HG02870 (cell line): ENCODE measurements at regions not wholly inside any gene's neighbourhood (a gene's known extent, or its start where the extent isn't known, plus 50 kb on each side); places are given as distances from the start of the nearest gene placed in this dataset.
"Not testable (repeated sequence)": the region's sequence is repeated elsewhere in the genome, so short reads cannot be mapped to it uniquely, and the experiment has no call there.

Source experiments
- ATAC-seq: cut with Tn5 transposase; IDR thresholded peaks from one replicate; pipeline ENCODE4 v1.9.1; 2021; ENCODE audit warnings: mild to moderate bottlenecking, moderate library complexity; ENCODE audit not compliant: unreplicated experiment

GRCh38 chr15:47885920-47886319 lies 168.6 kb downstream of the SEMA6D start:
- ATAC-seq = no peak

GRCh38 chr15:47887241-47887800 lies 170.0 kb downstream of the SEMA6D start:
- ATAC-seq = no peak

- no peak for ATAC-seq
These were observed 171.2 kb downstream of the SEMA6D start for GRCh38 chr15:47888385-47889100.

GRCh38 chr15:47890397-47891150 lies 173.3 kb downstream of the SEMA6D start:
- ATAC-seq = no peak

GRCh38 chr15:47897525-47897924 lies 180.2 kb downstream of the SEMA6D start:
- ATAC-seq = no peak

GRCh38 chr15:47900751-47901150 lies 183.4 kb downstream of the SEMA6D start:
- no peak for ATAC-seq

- no peak for ATAC-seq
These were observed 186.1 kb downstream of the SEMA6D start for GRCh38 chr15:47903368-47903767.

- no peak for ATAC-seq
These were observed 191.2 kb downstream of the SEMA6D start for GRCh38 chr15:47908486-47908885.

- ATAC-seq = no peak
These were observed 191.8 kb downstream of the SEMA6D start for GRCh38 chr15:47908950-47909670.

GRCh38 chr15:47912910-47913309 lies 195.6 kb downstream of the SEMA6D start:
- not testable (repeated sequence) for ATAC-seq

- ATAC-seq = no peak
These were observed 200.6 kb downstream of the SEMA6D start for GRCh38 chr15:47917881-47918280.

- ATAC-seq = no peak
These were observed 201.6 kb downstream of the SEMA6D start for GRCh38 chr15:47918877-47919276.

- no peak for ATAC-seq
These were observed 196.4 kb upstream of the SLC24A5 start for GRCh38 chr15:47924381-47924780.

GRCh38 chr15:47929138-47929803 lies 191.5 kb upstream of the SLC24A5 start:
- ATAC-seq = no peak

- ATAC-seq = no peak
These were observed 188.5 kb upstream of the SLC24A5 start for GRCh38 chr15:47932261-47932660.

GRCh38 chr15:47932951-47933641 lies 187.7 kb upstream of the SLC24A5 start:
- ATAC-seq = no peak

- ATAC-seq = no peak
These were observed 186.9 kb upstream of the SLC24A5 start for GRCh38 chr15:47933865-47934264.

GRCh38 chr15:47934342-47934741 lies 186.4 kb upstream of the SLC24A5 start:
- ATAC-seq = no peak

- no peak for ATAC-seq
These were observed 183.0 kb upstream of the SLC24A5 start for GRCh38 chr15:47937834-47938233.

- ATAC-seq = no peak
These were observed 176.0 kb upstream of the SLC24A5 start for GRCh38 chr15:47944637-47945288.
